Gastrocnemius medialis (tissue), 4 donors: ENCODE measurements at regions not wholly inside any gene's neighbourhood (a gene's known extent, or its start where the extent isn't known, plus 50 kb on each side); places are given as distances from the start of the nearest gene placed in this dataset.

Experiments used
- ATAC-seq, 2 donors: fragments of 150-250 bp; one replicate each; pipeline ENCODE4 v1.9.1; 2016
- DNase-seq, 2 donors: peaks; one replicate each; pipeline ENCODE4 v3.0.0-alpha.2; 2019
- H3K27ac ChIP-seq, 4 donors: fragments of 200-600 bp; sonication (generic); 1 replicate in 1 of 4; 2 replicates in 3 of 4; pipeline ENCODE4 v1.5.1; 2016 to 2018; ENCODE audit warnings: mild to moderate bottlenecking in 2 of 4, moderate library complexity in 1 of 4
- H3K27me3 ChIP-seq, 3 donors: fragments of 200-600 bp; sonication (generic) in 2 of 3; 1 replicate in 1 of 3; 2 replicates in 2 of 3; pipeline versions ENCODE4 v1.5.1 to v1.6.0; 2016 to 2019; ENCODE audit warnings: mild to moderate bottlenecking in 1 of 3, moderate library complexity in 1 of 3
- H3K36me3 ChIP-seq, 2 donors: fragments of 200-600 bp; sonication (generic) in 1 of 2; one replicate each; pipeline ENCODE4 v1.5.1; 2017 to 2018
- H3K4me1 ChIP-seq, 2 donors: fragments of 200-600 bp; sonication (generic) in 1 of 2; one replicate each; pipeline ENCODE4 v1.5.1; 2016 to 2017; ENCODE audit warnings: mild to moderate bottlenecking in 2 of 2
- H3K4me3 ChIP-seq, 4 donors: fragments of 200-600 bp; sonication (generic) in 3 of 4; 1 replicate in 1 of 4; 2 replicates in 3 of 4; pipeline ENCODE4 v1.5.1; 2016 to 2019; ENCODE audit warnings: mild to moderate bottlenecking in 2 of 4
- H3K9me3 ChIP-seq, 3 donors: fragments of 200-600 bp; sonication (generic) in 2 of 3; 1 replicate in 1 of 3; 2 replicates in 2 of 3; pipeline ENCODE4 v1.5.1; 2016 to 2019
- CTCF ChIP-seq, 5 experiments: fragments of 450-650 bp in 3 of 5; fragments of 200-600 bp in 2 of 5; sonication (generic) in 2 of 5; IDR thresholded peaks in 4 of 5; conservative IDR thresholded peaks in 1 of 5; 1 replicate in 4 of 5; 2 replicates in 1 of 5; pipeline ENCODE4 v1.5.1; 2016 to 2019; ENCODE audit warnings: antibody characterized with exemption in 5 of 5, mild to moderate bottlenecking in 3 of 5, moderate library complexity in 3 of 5
- POLR2A ChIP-seq, 2 donors: fragments of 450-650 bp; IDR thresholded peaks; one replicate each; pipeline ENCODE4 v1.6.1; 2017; ENCODE audit warnings: antibody characterized with exemption in 2 of 2, mild to moderate bottlenecking in 2 of 2, moderate library complexity in 2 of 2
- in situ Hi-C, 4 donors: fragments of 200-750 bp; cut with MboI; loops; one replicate each; pipeline versions ENCODE4 v1.15.0 to v1.8.0; 2017; ENCODE audit warnings: low sequenced_read_pairs in 4 of 4
- intact Hi-C: fragments of 100-400 bp; cut with DNase I; formaldehyde crosslinking; loops from one replicate; pipeline ENCODE4 v1.15.1; 2023; ENCODE audit warnings: low total_unique reads

- intact Hi-C loops: no loop called here
- H3K27ac ChIP-seq: no peak overlapping the region
- H3K27me3 ChIP-seq: no peaks in the 10 kb centered on the region
- ATAC-seq (no peak), DNase-seq (no peak)
- H3K4me3 ChIP-seq: no peak overlapping the region
- in situ Hi-C loops: no loop called here
- no peaks in the 10 kb centered on the region for H3K36me3 ChIP-seq
- no peak for TF ChIP-seq CTCF (IDR thresholded peaks at IDR 0.05 in 4 of 5, conservative IDR thresholded peaks at IDR 0.05 in 1 of 5)
- TF ChIP-seq POLR2A (IDR thresholded peaks at IDR 0.05): no peak
- no peaks in the 10 kb centered on the region for H3K9me3 ChIP-seq
- H3K4me1 ChIP-seq: no peaks in the 10 kb centered on the region
Measured at GRCh38 chr14:98231210-98231609, 1040.8 kb downstream of the BCL11B start.

GRCh38 chr14:98233656-98234055, 1038.3 kb downstream of the BCL11B start:
- no peak for TF ChIP-seq POLR2A (IDR thresholded peaks at IDR 0.05)
- TF ChIP-seq CTCF (IDR thresholded peaks at IDR 0.05 in 4 of 5, conservative IDR thresholded peaks at IDR 0.05 in 1 of 5): no peak
- H3K9me3 ChIP-seq: no peaks in the 10 kb centered on the region
- no peak for ATAC-seq
- H3K36me3 ChIP-seq: no peaks in the 10 kb centered on the region
- intact Hi-C loops: no loop called here
- no peaks in the 10 kb centered on the region for H3K27me3 ChIP-seq
- in situ Hi-C loops: no loop called here
- no peak for DNase-seq
- H3K4me1 ChIP-seq: no peaks in the 10 kb centered on the region
- H3K27ac ChIP-seq: no peak overlapping the region
- no peak overlapping the region for H3K4me3 ChIP-seq

- H3K4me3 ChIP-seq: no peak overlapping the region
- ATAC-seq: no peak
- H3K9me3 ChIP-seq: no peaks in the 10 kb centered on the region
- intact Hi-C loops: no loop called here
- no peaks in the 10 kb centered on the region for H3K36me3 ChIP-seq
- H3K27ac ChIP-seq: no peak overlapping the region
- TF ChIP-seq POLR2A (IDR thresholded peaks at IDR 0.05) (no peak), CTCF (IDR thresholded peaks at IDR 0.05 in 4 of 5, conservative IDR thresholded peaks at IDR 0.05 in 1 of 5) (no peak)
- no peaks in the 10 kb centered on the region for H3K4me1 ChIP-seq
- in situ Hi-C loops: no loop called here
- no peak for DNase-seq
- no peaks in the 10 kb centered on the region for H3K27me3 ChIP-seq
Measured at GRCh38 chr14:98234208-98234607, 1037.8 kb downstream of the BCL11B start.

- ATAC-seq: no peak
- TF ChIP-seq POLR2A (IDR thresholded peaks at IDR 0.05) (no peak), CTCF (IDR thresholded peaks at IDR 0.05 in 4 of 5, conservative IDR thresholded peaks at IDR 0.05 in 1 of 5) (no peak)
- H3K36me3 ChIP-seq: no peaks in the 10 kb centered on the region
- no peak for DNase-seq
- intact Hi-C loops: no loop called here
- H3K9me3 ChIP-seq: no peaks in the 10 kb centered on the region
- H3K4me1 ChIP-seq: no peaks in the 10 kb centered on the region
- no peaks in the 10 kb centered on the region for H3K27me3 ChIP-seq
- in situ Hi-C loops: no loop called here
- no peak overlapping the region for H3K27ac ChIP-seq
- no peak overlapping the region for H3K4me3 ChIP-seq
Measured at GRCh38 chr14:98236314-98236713, 1035.7 kb downstream of the BCL11B start.

- ATAC-seq: no peak
- H3K4me3 ChIP-seq: no peak overlapping the region
- H3K9me3 ChIP-seq: no peaks in the 10 kb centered on the region
- intact Hi-C loops (no loop called here), in situ Hi-C loops (no loop called here)
- no peak for DNase-seq
- TF ChIP-seq CTCF (IDR thresholded peaks at IDR 0.05 in 4 of 5, conservative IDR thresholded peaks at IDR 0.05 in 1 of 5) (no peak), POLR2A (IDR thresholded peaks at IDR 0.05) (no peak)
- H3K4me1 ChIP-seq: no peaks in the 10 kb centered on the region
- H3K27me3 ChIP-seq: no peaks in the 10 kb centered on the region
- no peak overlapping the region for H3K27ac ChIP-seq
- H3K36me3 ChIP-seq: no peaks in the 10 kb centered on the region
Measured at GRCh38 chr14:98237939-98238338, 1034.1 kb downstream of the BCL11B start.
